ENCODE measurements at regions not wholly inside any gene's neighbourhood (a gene's known extent, or its start where the extent isn't known, plus 50 kb on each side); places are given as distances from the start of the nearest gene placed in this dataset.

- no peak overlapping the region for H3K9ac ChIP-seq (ENCODE audit: control insufficient read depth, insufficient read depth, low read length)
- intact Hi-C loops (cut with micrococcal nuclease; ENCODE audit: unreplicated experiment), result no loop called here
- in situ Hi-C loops (cut with MboI), result no loop called here
- H4K20me1 ChIP-seq (ENCODE audit: control insufficient read depth, insufficient read depth), result no peaks in the 10 kb centered on the region
- no TSS peak for BruUV-seq (replicated peaks)
- no peaks in the 10 kb centered on the region for H3K9me3 ChIP-seq (replicated peaks; ENCODE audit: control insufficient read depth, insufficient read depth, low read length)
- DNase-seq (ENCODE audit: low read depth, low spot score) (no peak), ATAC-seq (no peak), FAIRE-seq (no peak)
- H3K36me3 ChIP-seq (ENCODE audit: control insufficient read depth in 2 of 2, insufficient read depth in 2 of 2, low read length in 1 of 2), result no peaks in the 10 kb centered on the region
- no peaks in the 10 kb centered on the region for H3K4me1 ChIP-seq (ENCODE audit: control insufficient read depth, insufficient read depth, low read length)
- CTCF ChIA-PET, result interaction anchor here (0.6 kb wide), 1 partner anchor 41 kb away, joined by 3 read pairs; no protein-coding TSS in a partner anchor
- SMC1A ChIA-PET (ENCODE audit: uncharacterized antibody, unreplicated experiment), result no interaction called here
- H2AFZ ChIP-seq (ENCODE audit: control insufficient read depth, low read depth, low read length), result no peak overlapping the region
- no peak overlapping the region for H3K4me3 ChIP-seq
- no peaks in the 10 kb centered on the region for H3K79me2 ChIP-seq (ENCODE audit: control insufficient read depth, insufficient read depth, low read length)
- H3K27me3 ChIP-seq (replicated peaks in 1 of 2; ENCODE audit: control insufficient read depth in 2 of 2, insufficient read depth in 2 of 2, low read length in 1 of 2), result no peaks in the 10 kb centered on the region
- POLR2A ChIA-PET, result no interaction called here
- WGBS (ENCODE audit: insufficient coverage, insufficient replicate concordance, low lambda C conversion rate, missing lambda C conversion rate), result 27% methylated on average over 5 of the region's 5 CpGs
- RAD21 ChIA-PET (ENCODE audit: unreplicated experiment), result interaction anchor here (0.7 kb wide), 1 partner anchor 1770 kb away, joined by 3 read pairs; no protein-coding TSS in a partner anchor
- no peak overlapping the region for H3K4me2 ChIP-seq (ENCODE audit: control insufficient read depth, insufficient read depth)
- no peak overlapping the region for H3K27ac ChIP-seq (ENCODE audit: control insufficient read depth, insufficient read depth)
- TF ChIP-seq ZBTB11 (CRISPR knock-in tag; IDR thresholded peaks at IDR 0.05), result no peak
- TF ChIP-seq, protein P1, sequence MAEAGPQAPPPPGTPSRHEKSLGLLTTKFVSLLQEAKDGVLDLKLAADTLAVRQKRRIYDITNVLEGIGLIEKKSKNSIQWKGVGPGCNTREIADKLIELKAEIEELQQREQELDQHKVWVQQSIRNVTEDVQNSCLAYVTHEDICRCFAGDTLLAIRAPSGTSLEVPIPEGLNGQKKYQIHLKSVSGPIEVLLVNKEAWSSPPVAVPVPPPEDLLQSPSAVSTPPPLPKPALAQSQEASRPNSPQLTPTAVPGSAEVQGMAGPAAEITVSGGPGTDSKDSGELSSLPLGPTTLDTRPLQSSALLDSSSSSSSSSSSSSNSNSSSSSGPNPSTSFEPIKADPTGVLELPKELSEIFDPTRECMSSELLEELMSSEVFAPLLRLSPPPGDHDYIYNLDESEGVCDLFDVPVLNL (IDR thresholded peaks at IDR 0.05; ENCODE audit: low read depth, low read length), result no peak
- TF ChIP-seq, protein P2, sequence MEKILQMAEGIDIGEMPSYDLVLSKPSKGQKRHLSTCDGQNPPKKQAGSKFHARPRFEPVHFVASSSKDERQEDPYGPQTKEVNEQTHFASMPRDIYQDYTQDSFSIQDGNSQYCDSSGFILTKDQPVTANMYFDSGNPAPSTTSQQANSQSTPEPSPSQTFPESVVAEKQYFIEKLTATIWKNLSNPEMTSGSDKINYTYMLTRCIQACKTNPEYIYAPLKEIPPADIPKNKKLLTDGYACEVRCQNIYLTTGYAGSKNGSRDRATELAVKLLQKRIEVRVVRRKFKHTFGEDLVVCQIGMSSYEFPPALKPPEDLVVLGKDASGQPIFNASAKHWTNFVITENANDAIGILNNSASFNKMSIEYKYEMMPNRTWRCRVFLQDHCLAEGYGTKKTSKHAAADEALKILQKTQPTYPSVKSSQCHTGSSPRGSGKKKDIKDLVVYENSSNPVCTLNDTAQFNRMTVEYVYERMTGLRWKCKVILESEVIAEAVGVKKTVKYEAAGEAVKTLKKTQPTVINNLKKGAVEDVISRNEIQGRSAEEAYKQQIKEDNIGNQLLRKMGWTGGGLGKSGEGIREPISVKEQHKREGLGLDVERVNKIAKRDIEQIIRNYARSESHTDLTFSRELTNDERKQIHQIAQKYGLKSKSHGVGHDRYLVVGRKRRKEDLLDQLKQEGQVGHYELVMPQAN (conservative IDR thresholded peaks at IDR 0.05), result no peak
- TF ChIP-seq STAT1 (conservative IDR thresholded peaks at IDR 0.05), result no peak
- no peak for TF ChIP-seq MEF2A (IDR thresholded peaks at IDR 0.05; ENCODE audit: insufficient read depth, low read depth, low read length)
- no peak for TF ChIP-seq ZNF384 (IDR thresholded peaks at IDR 0.05; ENCODE audit: borderline replicate concordance, low read depth, low read length)
- no peak for TF ChIP-seq EGR1 (IDR thresholded peaks at IDR 0.05; ENCODE audit: borderline replicate concordance in 1 of 2, low read depth in 2 of 2, low read length in 2 of 2)
- no peak for TF ChIP-seq PRDM15 (CRISPR knock-in tag; IDR thresholded peaks at IDR 0.05)
- TF ChIP-seq GATAD2B (conservative IDR thresholded peaks at IDR 0.05; ENCODE audit: low read depth), result no peak
- no peak for TF ChIP-seq BHLHE40 (IDR thresholded peaks at IDR 0.05; ENCODE audit: borderline replicate concordance in 1 of 2, low read depth in 2 of 2, low read length in 1 of 2)
- TF ChIP-seq NFYB (IDR thresholded peaks at IDR 0.05; ENCODE audit: insufficient read depth, low read depth, low read length), result no peak
Observed at GRCh38 chr10:37467246-37467645, 341.8 kb downstream of the ANKRD30A start.

Measured in GM12878 (cell line).